ENCODE measurements at regions not wholly inside any gene's neighbourhood (a gene's known extent, or its start where the extent isn't known, plus 50 kb on each side); places are given as distances from the start of the nearest gene placed in this dataset.

DNA sequence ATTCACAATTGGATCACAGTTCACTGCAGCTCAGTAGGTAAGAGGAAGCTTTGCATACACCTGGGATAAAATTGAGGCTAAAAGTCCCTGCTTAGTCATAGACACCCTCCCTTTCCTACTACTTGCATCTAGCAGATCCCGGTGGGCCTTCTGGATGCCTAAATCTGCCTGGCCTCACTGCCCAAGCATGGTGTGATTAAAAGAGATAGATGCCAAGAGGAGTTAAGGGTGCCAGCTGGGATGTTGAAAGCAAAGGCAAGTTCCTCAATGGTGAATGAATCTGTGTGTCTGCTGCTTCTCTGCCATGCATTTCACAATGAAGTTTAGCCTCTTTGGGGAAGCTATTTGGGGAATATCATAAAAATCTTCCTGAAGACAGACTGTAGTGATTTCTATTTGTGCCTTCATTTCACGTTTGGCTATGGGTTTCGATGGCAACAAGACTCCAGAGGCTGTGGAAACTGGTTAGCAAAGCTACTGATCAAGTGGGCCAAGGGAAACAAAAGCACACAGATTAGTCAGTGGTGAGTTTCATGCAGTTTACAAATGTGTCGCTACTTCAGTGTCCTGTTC lies 534.0 kb downstream of the ANKRD50 start:
- no peaks in the 10 kb centered on the region for H3K27me3 ChIP-seq (ENCODE audit: insufficient read depth in 3 of 3, low read length in 2 of 3)
- H3K9me3 ChIP-seq = no peaks in the 10 kb centered on the region
- peak in 1 of 2 donors; percentile 10 for DNase-seq
- no peaks in the 10 kb centered on the region for H3K4me1 ChIP-seq
- 74 to 83% (median 80%) methylated on average over 4 of the region's 4 CpGs for WGBS, 3 donors
- ATAC-seq = no peak
- no peaks in the 10 kb centered on the region for H3K36me3 ChIP-seq (ENCODE audit: insufficient read depth in 1 of 2, low read depth in 1 of 2)
- H3K4me3 ChIP-seq = no peak overlapping the region
- no peak overlapping the region for H3K27ac ChIP-seq
- intact Hi-C loops (cut with DNase I) = no loop called here
- TF ChIP-seq, protein P1, sequence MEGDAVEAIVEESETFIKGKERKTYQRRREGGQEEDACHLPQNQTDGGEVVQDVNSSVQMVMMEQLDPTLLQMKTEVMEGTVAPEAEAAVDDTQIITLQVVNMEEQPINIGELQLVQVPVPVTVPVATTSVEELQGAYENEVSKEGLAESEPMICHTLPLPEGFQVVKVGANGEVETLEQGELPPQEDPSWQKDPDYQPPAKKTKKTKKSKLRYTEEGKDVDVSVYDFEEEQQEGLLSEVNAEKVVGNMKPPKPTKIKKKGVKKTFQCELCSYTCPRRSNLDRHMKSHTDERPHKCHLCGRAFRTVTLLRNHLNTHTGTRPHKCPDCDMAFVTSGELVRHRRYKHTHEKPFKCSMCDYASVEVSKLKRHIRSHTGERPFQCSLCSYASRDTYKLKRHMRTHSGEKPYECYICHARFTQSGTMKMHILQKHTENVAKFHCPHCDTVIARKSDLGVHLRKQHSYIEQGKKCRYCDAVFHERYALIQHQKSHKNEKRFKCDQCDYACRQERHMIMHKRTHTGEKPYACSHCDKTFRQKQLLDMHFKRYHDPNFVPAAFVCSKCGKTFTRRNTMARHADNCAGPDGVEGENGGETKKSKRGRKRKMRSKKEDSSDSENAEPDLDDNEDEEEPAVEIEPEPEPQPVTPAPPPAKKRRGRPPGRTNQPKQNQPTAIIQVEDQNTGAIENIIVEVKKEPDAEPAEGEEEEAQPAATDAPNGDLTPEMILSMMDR (IDR thresholded peaks at IDR 0.05) = no peak

GRCh38 chr4:124179506-124180186 lies 532.9 kb downstream of the ANKRD50 start:
- intact Hi-C loops (cut with DNase I) = no loop called here
- 33 to 41% (median 35%) methylated on average over 5 of the region's 5 CpGs for WGBS, 3 donors
- Histone ChIP-seq H3K9me3 (no peaks in the 10 kb centered on the region), H3K36me3 (ENCODE audit: insufficient read depth in 1 of 2, low read depth in 1 of 2) (no peaks in the 10 kb centered on the region), H3K4me3 (no peak overlapping the region), H3K27me3 (ENCODE audit: insufficient read depth in 3 of 3, low read length in 2 of 3) (no peaks in the 10 kb centered on the region), H3K27ac (no peak overlapping the region), H3K4me1 (no peaks in the 10 kb centered on the region)
- TF ChIP-seq, protein P1 (IDR thresholded peaks at IDR 0.05) = no peak
- DNase-seq (no peak), ATAC-seq (no peak)

DNA sequence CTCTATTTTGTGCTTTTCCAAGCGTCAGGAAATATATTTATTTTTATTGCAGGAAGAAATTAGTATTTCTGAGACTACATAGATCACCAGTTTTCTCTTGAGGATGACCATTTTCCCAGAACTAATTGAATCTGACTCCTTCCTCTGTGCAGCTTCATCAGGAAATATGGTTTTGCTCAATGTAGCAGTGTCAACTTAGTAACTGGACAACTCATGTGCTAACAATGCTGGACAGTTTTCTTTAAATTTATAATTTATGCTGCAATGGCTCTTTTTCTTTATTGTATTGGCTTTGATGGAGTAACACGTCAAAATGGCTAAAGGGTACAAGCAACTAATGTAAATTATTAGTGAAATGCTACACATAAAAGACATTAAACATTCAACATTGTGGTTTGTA lies 531.5 kb downstream of the ANKRD50 start:
- 79 to 88% (median 80%) methylated on average over 2 of the region's 2 CpGs for WGBS, 3 donors
- TF ChIP-seq, protein P1 (IDR thresholded peaks at IDR 0.05) = no peak
- Histone ChIP-seq H3K36me3 (ENCODE audit: insufficient read depth in 1 of 2, low read depth in 1 of 2) (no peaks in the 10 kb centered on the region), H3K27ac (no peak overlapping the region), H3K27me3 (ENCODE audit: insufficient read depth in 3 of 3, low read length in 2 of 3) (no peaks in the 10 kb centered on the region), H3K9me3 (no peaks in the 10 kb centered on the region), H3K4me1 (no peaks in the 10 kb centered on the region), H3K4me3 (no peak overlapping the region)
- DNase-seq = no peak
- ATAC-seq = no peak
- intact Hi-C loops (cut with DNase I) = no loop called here

DNA sequence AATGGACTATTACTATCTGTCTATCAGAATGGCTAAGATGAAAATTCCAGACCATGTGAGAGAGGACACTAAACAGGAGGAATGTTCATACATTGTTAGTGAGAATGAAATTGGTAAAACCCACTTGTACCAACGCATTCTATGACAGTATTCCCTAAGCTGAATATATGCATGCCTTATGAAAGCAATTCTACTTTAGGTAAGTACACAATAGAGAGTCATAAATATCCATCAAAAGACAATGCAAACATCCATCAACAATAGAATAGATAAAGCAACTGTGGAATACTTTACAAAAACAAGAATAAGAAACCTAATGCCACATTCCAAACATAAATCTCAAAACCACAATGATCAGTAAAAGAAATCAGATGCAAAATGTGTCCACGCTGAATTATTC lies 529.3 kb downstream of the ANKRD50 start:
- no peak for ATAC-seq
- Histone ChIP-seq H3K9me3 (no peaks in the 10 kb centered on the region), H3K27me3 (ENCODE audit: insufficient read depth in 3 of 3, low read length in 2 of 3) (no peaks in the 10 kb centered on the region), H3K27ac (no peak overlapping the region), H3K36me3 (ENCODE audit: insufficient read depth in 1 of 2, low read depth in 1 of 2) (no peaks in the 10 kb centered on the region), H3K4me1 (no peaks in the 10 kb centered on the region), H3K4me3 (no peak overlapping the region)
- no peak for DNase-seq
- TF ChIP-seq, protein P1 (IDR thresholded peaks at IDR 0.05) = no peak
- intact Hi-C loops (cut with DNase I) = no loop called here
- 76 to 84% (median 83%) methylated on average over 2 of the region's 2 CpGs for WGBS, 3 donors

GRCh38 chr4:124183926-124184325 lies 528.6 kb downstream of the ANKRD50 start:
- no peak for ATAC-seq
- no peaks in the 10 kb centered on the region for H3K4me1 ChIP-seq
- no peaks in the 10 kb centered on the region for H3K36me3 ChIP-seq (ENCODE audit: insufficient read depth in 1 of 2, low read depth in 1 of 2)
- no peaks in the 10 kb centered on the region for H3K27me3 ChIP-seq (ENCODE audit: insufficient read depth in 3 of 3, low read length in 2 of 3)
- no peak overlapping the region for H3K27ac ChIP-seq
- intact Hi-C loops (cut with DNase I) = no loop called here
- TF ChIP-seq, protein P1 (IDR thresholded peaks at IDR 0.05) = no peak
- no peak for DNase-seq
- no peak overlapping the region for H3K4me3 ChIP-seq
- H3K9me3 ChIP-seq = no peaks in the 10 kb centered on the region

All from psoas muscle (tissue), 7 donors.